ENCODE measurements at regions not wholly inside any gene's neighbourhood (a gene's known extent, or its start where the extent isn't known, plus 50 kb on each side); places are given as distances from the start of the nearest gene placed in this dataset.

- H3K36me3 Mint-ChIP-seq: no peaks in the 10 kb centered on the region
- DNase-seq (ENCODE audit: low spot score): no peak
Measured at GRCh38 chr2:129728035-129728972, 251.2 kb upstream of the RAB6C start.

GRCh38 chr2:129729011-129729410 lies 250.5 kb upstream of the RAB6C start:
- ChIA-PET POLR2A (no interaction called here), CTCF (no interaction called here)
- H3K36me3 Mint-ChIP-seq: no peaks in the 10 kb centered on the region
- no peak overlapping the region for H3K27ac Mint-ChIP-seq
- H3K4me3 Mint-ChIP-seq: no peak overlapping the region
- H3K4me1 Mint-ChIP-seq: peaks cover 14% of the 10 kb centered on the region
- ATAC-seq: no peak
- H3K27me3 Mint-ChIP-seq (ENCODE audit: low read depth): no peaks in the 10 kb centered on the region
- no peaks in the 10 kb centered on the region for H3K9me3 Mint-ChIP-seq
- DNase-seq (ENCODE audit: low spot score): no peak
- TF ChIP-seq, protein P1, sequence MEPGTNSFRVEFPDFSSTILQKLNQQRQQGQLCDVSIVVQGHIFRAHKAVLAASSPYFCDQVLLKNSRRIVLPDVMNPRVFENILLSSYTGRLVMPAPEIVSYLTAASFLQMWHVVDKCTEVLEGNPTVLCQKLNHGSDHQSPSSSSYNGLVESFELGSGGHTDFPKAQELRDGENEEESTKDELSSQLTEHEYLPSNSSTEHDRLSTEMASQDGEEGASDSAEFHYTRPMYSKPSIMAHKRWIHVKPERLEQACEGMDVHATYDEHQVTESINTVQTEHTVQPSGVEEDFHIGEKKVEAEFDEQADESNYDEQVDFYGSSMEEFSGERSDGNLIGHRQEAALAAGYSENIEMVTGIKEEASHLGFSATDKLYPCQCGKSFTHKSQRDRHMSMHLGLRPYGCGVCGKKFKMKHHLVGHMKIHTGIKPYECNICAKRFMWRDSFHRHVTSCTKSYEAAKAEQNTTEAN (CRISPR knock-in tag; IDR thresholded peaks at IDR 0.05): no peak
- TF ChIP-seq CREM (CRISPR knock-in tag; IDR thresholded peaks at IDR 0.05) (no peak), MYBL2 (CRISPR knock-in tag; IDR thresholded peaks at IDR 0.05) (no peak), PRRX2 (CRISPR knock-in tag; IDR thresholded peaks at IDR 0.05) (no peak), ZNF281 (CRISPR knock-in tag; IDR thresholded peaks at IDR 0.05) (no peak), CBFB (CRISPR knock-in tag; IDR thresholded peaks at IDR 0.05; ENCODE audit: low read depth) (no peak), ZNF396 (CRISPR knock-in tag; IDR thresholded peaks at IDR 0.05; ENCODE audit: borderline replicate concordance) (no peak), NR1H2 (CRISPR knock-in tag; IDR thresholded peaks at IDR 0.05) (no peak)
- TF ChIP-seq, protein P2, sequence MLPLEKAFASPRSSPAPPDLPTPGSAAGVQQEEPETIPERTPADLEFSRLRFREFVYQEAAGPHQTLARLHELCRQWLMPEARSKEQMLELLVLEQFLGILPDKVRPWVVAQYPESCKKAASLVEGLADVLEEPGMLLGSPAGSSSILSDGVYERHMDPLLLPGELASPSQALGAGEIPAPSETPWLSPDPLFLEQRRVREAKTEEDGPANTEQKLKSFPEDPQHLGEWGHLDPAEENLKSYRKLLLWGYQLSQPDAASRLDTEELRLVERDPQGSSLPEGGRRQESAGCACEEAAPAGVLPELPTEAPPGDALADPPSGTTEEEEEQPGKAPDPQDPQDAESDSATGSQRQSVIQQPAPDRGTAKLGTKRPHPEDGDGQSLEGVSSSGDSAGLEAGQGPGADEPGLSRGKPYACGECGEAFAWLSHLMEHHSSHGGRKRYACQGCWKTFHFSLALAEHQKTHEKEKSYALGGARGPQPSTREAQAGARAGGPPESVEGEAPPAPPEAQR (CRISPR knock-in tag; IDR thresholded peaks at IDR 0.05): no peak
- TF ChIP-seq, protein P3, sequence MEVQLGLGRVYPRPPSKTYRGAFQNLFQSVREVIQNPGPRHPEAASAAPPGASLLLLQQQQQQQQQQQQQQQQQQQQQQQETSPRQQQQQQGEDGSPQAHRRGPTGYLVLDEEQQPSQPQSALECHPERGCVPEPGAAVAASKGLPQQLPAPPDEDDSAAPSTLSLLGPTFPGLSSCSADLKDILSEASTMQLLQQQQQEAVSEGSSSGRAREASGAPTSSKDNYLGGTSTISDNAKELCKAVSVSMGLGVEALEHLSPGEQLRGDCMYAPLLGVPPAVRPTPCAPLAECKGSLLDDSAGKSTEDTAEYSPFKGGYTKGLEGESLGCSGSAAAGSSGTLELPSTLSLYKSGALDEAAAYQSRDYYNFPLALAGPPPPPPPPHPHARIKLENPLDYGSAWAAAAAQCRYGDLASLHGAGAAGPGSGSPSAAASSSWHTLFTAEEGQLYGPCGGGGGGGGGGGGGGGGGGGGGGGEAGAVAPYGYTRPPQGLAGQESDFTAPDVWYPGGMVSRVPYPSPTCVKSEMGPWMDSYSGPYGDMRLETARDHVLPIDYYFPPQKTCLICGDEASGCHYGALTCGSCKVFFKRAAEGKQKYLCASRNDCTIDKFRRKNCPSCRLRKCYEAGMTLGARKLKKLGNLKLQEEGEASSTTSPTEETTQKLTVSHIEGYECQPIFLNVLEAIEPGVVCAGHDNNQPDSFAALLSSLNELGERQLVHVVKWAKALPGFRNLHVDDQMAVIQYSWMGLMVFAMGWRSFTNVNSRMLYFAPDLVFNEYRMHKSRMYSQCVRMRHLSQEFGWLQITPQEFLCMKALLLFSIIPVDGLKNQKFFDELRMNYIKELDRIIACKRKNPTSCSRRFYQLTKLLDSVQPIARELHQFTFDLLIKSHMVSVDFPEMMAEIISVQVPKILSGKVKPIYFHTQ (CRISPR knock-in tag; IDR thresholded peaks at IDR 0.05): no peak
- TF ChIP-seq, protein P4, sequence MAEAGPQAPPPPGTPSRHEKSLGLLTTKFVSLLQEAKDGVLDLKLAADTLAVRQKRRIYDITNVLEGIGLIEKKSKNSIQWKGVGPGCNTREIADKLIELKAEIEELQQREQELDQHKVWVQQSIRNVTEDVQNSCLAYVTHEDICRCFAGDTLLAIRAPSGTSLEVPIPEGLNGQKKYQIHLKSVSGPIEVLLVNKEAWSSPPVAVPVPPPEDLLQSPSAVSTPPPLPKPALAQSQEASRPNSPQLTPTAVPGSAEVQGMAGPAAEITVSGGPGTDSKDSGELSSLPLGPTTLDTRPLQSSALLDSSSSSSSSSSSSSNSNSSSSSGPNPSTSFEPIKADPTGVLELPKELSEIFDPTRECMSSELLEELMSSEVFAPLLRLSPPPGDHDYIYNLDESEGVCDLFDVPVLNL (CRISPR knock-in tag; IDR thresholded peaks at IDR 0.05; ENCODE audit: borderline replicate concordance, low read depth): no peak

More at GRCh38 chr2:129728035-129728972, 251.2 kb upstream of the RAB6C start:
- ATAC-seq: no peak
- ChIA-PET CTCF (interaction anchor here (1.1 kb wide), 1 partner anchor 20 kb away, joined by 4 read pairs; no protein-coding TSS in a partner anchor), POLR2A (no interaction called here)
- H3K4me3 Mint-ChIP-seq: no peak overlapping the region
- no peaks in the 10 kb centered on the region for H3K9me3 Mint-ChIP-seq
- no peak overlapping the region for H3K27ac Mint-ChIP-seq
- no peak for TF ChIP-seq ZNF423 (CRISPR knock-in tag; IDR thresholded peaks at IDR 0.05)
- TF ChIP-seq ATF3 (CRISPR knock-in tag; conservative IDR thresholded peaks at IDR 0.05): no peak
- TF ChIP-seq USF1 (CRISPR knock-in tag; IDR thresholded peaks at IDR 0.05): no peak
- TF ChIP-seq KAT7 (CRISPR knock-in tag; IDR thresholded peaks at IDR 0.05; ENCODE audit: borderline replicate concordance): no peak
- TF ChIP-seq ZNF232 (CRISPR knock-in tag; IDR thresholded peaks at IDR 0.05): no peak
- TF ChIP-seq JAZF1 (CRISPR knock-in tag; IDR thresholded peaks at IDR 0.05): no peak
- TF ChIP-seq, protein P5, sequence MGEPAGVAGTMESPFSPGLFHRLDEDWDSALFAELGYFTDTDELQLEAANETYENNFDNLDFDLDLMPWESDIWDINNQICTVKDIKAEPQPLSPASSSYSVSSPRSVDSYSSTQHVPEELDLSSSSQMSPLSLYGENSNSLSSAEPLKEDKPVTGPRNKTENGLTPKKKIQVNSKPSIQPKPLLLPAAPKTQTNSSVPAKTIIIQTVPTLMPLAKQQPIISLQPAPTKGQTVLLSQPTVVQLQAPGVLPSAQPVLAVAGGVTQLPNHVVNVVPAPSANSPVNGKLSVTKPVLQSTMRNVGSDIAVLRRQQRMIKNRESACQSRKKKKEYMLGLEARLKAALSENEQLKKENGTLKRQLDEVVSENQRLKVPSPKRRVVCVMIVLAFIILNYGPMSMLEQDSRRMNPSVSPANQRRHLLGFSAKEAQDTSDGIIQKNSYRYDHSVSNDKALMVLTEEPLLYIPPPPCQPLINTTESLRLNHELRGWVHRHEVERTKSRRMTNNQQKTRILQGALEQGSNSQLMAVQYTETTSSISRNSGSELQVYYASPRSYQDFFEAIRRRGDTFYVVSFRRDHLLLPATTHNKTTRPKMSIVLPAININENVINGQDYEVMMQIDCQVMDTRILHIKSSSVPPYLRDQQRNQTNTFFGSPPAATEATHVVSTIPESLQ (CRISPR knock-in tag; IDR thresholded peaks at IDR 0.05): no peak
- TF ChIP-seq TEAD1 (CRISPR knock-in tag; IDR thresholded peaks at IDR 0.05): no peak
- no peak for TF ChIP-seq E2F5 (CRISPR knock-in tag; IDR thresholded peaks at IDR 0.05)
- peaks cover 14% of the 10 kb centered on the region for H3K4me1 Mint-ChIP-seq
- no peaks in the 10 kb centered on the region for H3K27me3 Mint-ChIP-seq (ENCODE audit: low read depth)
